Neural crest cell (in vitro differentiated cells): ENCODE measurements at regions not wholly inside any gene's neighbourhood (a gene's known extent, or its start where the extent isn't known, plus 50 kb on each side); places are given as distances from the start of the nearest gene placed in this dataset.
A peak's percentile ranks its signal among the peaks of the same experiment; 100 is the strongest.

Experiments
- DNase-seq: peaks from one replicate; pipeline ENCODE4 v3.0.0; 2021; ENCODE audit warnings: low read depth, mixed read lengths, low spot score
- H3K27ac Mint-ChIP-seq: one replicate; pipeline ENCODE4 v1.8.0; 2021; ENCODE audit warnings: mild to moderate bottlenecking, mixed read lengths; ENCODE audit not compliant: unreplicated experiment
- H3K27me3 Mint-ChIP-seq: 2 replicates; pipeline ENCODE4 v1.8.0; 2021; ENCODE audit warnings: low read depth, mild to moderate bottlenecking, mixed read lengths
- H3K36me3 Mint-ChIP-seq: 2 replicates; pipeline ENCODE4 v1.8.0; 2021; ENCODE audit warnings: low read depth, mild to moderate bottlenecking, mixed read lengths
- H3K4me1 Mint-ChIP-seq: 2 replicates; pipeline ENCODE4 v1.8.0; 2021; ENCODE audit warnings: mixed read lengths
- H3K4me3 Mint-ChIP-seq: one replicate; pipeline ENCODE4 v1.8.0; 2021; ENCODE audit warnings: mild to moderate bottlenecking, mixed read lengths
- H3K9me3 Mint-ChIP-seq: 2 replicates; pipeline ENCODE4 v1.8.0; 2021; ENCODE audit warnings: mixed read lengths
- TF ChIP-seq, protein P1 (sequence below): fragments of 200-600 bp; sonication (generic); conservative IDR thresholded peaks from 2 replicates; pipeline ENCODE4 v1.5.0; 2021; ENCODE audit warnings: antibody characterized with exemption, mild to moderate bottlenecking

DNA sequence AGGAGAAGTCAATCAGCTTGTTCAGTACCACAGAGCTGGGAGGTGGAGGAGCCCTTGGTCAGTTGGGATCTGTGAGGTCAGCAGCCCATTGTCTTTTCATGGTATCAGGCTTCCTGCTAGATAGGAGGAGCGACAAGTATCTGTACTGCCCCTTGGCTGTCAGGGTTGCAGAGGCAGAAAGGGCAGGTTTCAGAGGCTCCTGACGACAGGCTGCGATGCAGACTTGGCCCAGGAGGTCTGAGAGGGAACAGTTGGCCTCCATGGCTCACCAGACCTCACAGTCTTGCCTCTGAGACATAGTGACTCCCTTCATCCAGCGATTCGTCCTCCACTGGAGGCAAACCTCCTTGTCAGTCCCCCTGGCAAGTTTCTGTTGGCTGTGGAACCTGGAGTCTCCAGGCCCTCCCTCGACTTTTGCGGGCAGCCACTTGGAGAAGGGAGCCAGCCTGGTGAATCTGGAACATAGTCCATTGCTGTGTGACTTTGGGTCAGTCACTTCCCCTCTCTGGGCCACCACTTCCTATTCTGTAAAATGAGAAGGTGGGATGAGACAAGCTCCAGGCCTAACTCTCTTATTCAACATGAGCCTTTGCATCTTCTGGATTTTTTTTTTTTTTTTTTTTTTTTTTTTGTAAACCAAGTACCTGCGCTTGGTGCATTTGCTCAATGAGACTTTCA lies 177.9 kb upstream of the TLE3 start:
- Mint-ChIP-seq H3K4me3 (no peak overlapping the region), H3K4me1 (peaks cover 23% of the 10 kb centered on the region), H3K9me3 (no peaks in the 10 kb centered on the region), H3K36me3 (no peaks in the 10 kb centered on the region), H3K27ac (no peak overlapping the region), H3K27me3 (no peaks in the 10 kb centered on the region)
- DNase-seq = no peak
- TF ChIP-seq, protein P1, sequence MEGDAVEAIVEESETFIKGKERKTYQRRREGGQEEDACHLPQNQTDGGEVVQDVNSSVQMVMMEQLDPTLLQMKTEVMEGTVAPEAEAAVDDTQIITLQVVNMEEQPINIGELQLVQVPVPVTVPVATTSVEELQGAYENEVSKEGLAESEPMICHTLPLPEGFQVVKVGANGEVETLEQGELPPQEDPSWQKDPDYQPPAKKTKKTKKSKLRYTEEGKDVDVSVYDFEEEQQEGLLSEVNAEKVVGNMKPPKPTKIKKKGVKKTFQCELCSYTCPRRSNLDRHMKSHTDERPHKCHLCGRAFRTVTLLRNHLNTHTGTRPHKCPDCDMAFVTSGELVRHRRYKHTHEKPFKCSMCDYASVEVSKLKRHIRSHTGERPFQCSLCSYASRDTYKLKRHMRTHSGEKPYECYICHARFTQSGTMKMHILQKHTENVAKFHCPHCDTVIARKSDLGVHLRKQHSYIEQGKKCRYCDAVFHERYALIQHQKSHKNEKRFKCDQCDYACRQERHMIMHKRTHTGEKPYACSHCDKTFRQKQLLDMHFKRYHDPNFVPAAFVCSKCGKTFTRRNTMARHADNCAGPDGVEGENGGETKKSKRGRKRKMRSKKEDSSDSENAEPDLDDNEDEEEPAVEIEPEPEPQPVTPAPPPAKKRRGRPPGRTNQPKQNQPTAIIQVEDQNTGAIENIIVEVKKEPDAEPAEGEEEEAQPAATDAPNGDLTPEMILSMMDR = no peak

DNA sequence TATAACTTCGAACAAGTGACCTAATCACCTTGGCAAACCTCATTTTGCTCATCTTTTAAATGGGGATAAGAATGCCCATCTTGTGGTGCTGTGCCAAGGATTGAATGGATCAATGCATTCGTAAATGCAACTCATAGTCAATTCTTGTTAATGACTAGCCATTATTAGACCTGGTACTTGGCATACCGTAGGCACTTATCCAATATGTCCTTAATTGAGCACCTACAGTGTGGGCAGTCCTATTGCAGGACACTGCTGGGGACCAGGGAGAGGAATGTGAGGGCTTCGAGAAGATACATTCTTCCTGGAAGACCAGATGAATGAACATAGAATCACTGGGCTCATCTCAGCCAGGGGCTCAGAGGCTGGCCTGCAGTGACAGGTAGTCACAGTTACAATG lies 177.2 kb upstream of the TLE3 start:
- H3K4me3 Mint-ChIP-seq = no peak overlapping the region
- H3K36me3 Mint-ChIP-seq = no peaks in the 10 kb centered on the region
- H3K27ac Mint-ChIP-seq = peak overlapping the region; percentile 50
- TF ChIP-seq, protein P1 = no peak
- no peaks in the 10 kb centered on the region for H3K27me3 Mint-ChIP-seq
- no peak for DNase-seq
- peaks cover 28% of the 10 kb centered on the region for H3K4me1 Mint-ChIP-seq
- no peaks in the 10 kb centered on the region for H3K9me3 Mint-ChIP-seq

DNA sequence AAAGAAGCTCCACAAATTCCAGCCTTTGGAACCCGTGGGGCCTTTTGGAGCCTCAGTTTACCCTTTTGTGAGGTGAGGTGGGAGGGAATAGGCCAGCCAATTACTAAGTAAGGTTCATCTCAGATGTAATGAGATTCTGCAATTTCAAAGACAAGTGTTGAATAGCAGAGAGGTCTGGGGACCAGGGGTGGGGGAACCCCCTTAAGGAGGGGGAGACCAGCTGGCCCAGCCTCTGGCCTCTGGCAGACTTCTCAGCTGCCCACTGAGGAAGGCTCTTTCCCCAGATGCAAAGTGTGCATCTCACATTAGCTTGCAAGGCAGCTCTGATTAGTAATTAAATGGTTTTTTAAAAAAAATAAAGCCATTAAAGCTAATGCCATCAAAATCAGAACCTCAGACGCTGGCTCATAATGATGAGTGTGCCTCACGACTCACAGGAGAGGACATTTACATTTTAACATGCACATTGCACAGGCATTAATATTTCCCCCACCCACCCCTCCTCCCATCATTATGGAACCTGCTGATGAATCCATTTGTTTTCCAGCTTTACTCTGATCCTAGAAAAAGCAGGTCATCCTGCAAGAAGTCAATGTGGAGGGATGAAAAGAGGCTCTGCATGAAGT lies 176.7 kb upstream of the TLE3 start:
- peaks cover 33% of the 10 kb centered on the region for H3K4me1 Mint-ChIP-seq
- TF ChIP-seq, protein P1 = no peak

DNA sequence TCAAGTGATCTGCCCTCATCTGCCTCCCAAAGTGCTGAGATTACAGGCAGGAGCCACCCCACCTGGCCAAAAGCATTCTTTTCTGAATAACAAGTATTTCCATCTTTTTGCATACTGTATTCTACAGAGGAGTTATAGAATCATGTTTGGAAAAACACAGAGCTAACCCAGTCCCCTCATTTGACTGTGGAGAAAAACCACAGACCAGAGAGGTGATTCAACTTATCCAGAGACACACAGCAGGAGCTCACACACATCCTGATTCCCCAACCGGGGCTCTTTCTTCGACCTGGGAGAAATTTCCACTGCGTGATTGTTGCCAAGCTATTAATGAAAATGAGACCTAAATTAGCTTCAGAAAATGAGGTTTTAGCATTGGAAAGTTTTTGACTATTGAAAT lies 176.1 kb upstream of the TLE3 start:
- DNase-seq = no peak
- TF ChIP-seq, protein P1 = no peak
- no peak overlapping the region for H3K4me3 Mint-ChIP-seq
- H3K27ac Mint-ChIP-seq = no peak overlapping the region
- H3K9me3 Mint-ChIP-seq = no peaks in the 10 kb centered on the region
- peaks cover 39% of the 10 kb centered on the region for H3K4me1 Mint-ChIP-seq
- no peaks in the 10 kb centered on the region for H3K36me3 Mint-ChIP-seq
- H3K27me3 Mint-ChIP-seq = peaks cover 3% of the 10 kb centered on the region

More for the DNA sequence above, 176.7 kb upstream of the TLE3 start:
- Mint-ChIP-seq H3K27me3 (peaks cover 3% of the 10 kb centered on the region), H3K27ac (no peak overlapping the region), H3K36me3 (no peaks in the 10 kb centered on the region), H3K4me3 (no peak overlapping the region), H3K9me3 (no peaks in the 10 kb centered on the region)
- DNase-seq = no peak

DNA sequence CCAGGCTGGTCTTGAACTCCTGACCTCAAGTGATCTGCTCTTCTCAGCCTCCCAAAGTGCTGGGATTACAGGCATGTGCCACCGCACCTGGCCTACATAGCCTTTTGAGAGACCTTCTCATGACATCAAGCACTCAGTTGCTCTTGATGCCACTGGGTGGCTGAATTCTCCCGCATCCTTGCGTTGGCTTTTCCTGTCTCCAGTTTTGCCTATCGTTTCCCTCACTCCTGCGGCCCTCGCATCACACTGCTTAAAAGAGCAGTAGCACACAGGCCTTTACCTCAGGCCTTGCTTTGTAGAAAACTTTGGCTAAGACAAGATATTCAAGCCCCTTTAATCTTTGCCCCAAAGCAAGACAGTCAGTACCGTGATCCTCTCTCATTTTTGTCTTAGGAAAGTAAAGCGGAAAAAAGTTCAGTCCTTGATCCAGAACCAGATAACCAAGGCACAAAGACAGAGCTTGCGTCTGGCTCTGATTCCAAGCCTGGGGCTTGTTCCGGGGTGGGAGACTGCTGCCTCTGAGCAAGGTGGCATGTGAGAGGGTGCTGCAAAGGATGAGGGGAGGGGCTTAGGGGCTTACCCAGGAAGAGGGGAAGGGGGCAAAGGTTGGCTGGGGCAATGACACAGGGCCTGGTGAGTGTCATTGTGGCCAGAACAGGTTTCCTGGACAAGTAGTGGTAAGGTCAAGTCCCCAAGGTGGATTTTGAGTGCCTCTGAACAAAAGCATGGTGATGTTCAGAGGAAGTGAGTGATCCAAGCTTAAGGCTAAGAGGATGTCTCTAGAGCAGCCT lies 175.0 kb upstream of the TLE3 start:
- DNase-seq = no peak
- H3K9me3 Mint-ChIP-seq = no peaks in the 10 kb centered on the region
- no peak overlapping the region for H3K4me3 Mint-ChIP-seq
- H3K4me1 Mint-ChIP-seq = peaks cover 49% of the 10 kb centered on the region
- peak overlapping the region; percentile 75 for H3K27ac Mint-ChIP-seq
- peaks cover 3% of the 10 kb centered on the region for H3K27me3 Mint-ChIP-seq
- H3K36me3 Mint-ChIP-seq = no peaks in the 10 kb centered on the region
- TF ChIP-seq, protein P1 = no peak
